PC-3 (cell line): ENCODE measurements at regions not wholly inside any gene's neighbourhood (a gene's known extent, or its start where the extent isn't known, plus 50 kb on each side); places are given as distances from the start of the nearest gene placed in this dataset.

Experiments used
- EZH2 ChIP-seq: fragments of 300-600 bp; sonication (generic); IDR thresholded peaks from one replicate; pipeline ENCODE4 v1.6.1; 2017; ENCODE audit warnings: antibody characterized with exemption, mild to moderate bottlenecking, low read length; ENCODE audit not compliant: unreplicated experiment
- TF ChIP-seq, protein P1 (sequence below): fragments of 300-600 bp; sonication (generic); conservative IDR thresholded peaks from 2 replicates; pipeline ENCODE4 v1.5.1; 2017; ENCODE audit warnings: antibody characterized with exemption, low read depth, mild to moderate bottlenecking, low read length

DNA sequence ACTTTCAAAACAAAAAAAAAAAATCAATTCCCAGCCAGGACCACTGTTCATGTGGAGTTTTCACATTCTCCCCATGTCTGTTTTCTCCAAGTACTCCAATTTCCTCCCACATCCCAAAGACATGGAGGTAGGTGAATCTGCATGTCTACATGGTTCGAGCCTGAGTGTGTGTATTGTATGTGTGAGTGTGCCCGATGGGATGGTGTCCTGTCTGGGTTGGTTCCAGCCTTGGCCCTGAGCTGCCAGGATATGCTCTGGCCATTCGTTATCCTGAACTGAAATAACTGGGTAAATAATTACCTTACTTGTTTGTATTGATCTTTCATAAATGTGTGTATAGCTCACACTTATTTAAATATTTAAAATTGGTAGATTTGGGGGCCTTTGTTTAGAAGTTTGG is 452.3 kb upstream of the RORB start:
- TF ChIP-seq, protein P1, sequence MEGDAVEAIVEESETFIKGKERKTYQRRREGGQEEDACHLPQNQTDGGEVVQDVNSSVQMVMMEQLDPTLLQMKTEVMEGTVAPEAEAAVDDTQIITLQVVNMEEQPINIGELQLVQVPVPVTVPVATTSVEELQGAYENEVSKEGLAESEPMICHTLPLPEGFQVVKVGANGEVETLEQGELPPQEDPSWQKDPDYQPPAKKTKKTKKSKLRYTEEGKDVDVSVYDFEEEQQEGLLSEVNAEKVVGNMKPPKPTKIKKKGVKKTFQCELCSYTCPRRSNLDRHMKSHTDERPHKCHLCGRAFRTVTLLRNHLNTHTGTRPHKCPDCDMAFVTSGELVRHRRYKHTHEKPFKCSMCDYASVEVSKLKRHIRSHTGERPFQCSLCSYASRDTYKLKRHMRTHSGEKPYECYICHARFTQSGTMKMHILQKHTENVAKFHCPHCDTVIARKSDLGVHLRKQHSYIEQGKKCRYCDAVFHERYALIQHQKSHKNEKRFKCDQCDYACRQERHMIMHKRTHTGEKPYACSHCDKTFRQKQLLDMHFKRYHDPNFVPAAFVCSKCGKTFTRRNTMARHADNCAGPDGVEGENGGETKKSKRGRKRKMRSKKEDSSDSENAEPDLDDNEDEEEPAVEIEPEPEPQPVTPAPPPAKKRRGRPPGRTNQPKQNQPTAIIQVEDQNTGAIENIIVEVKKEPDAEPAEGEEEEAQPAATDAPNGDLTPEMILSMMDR = no peak
- TF ChIP-seq EZH2 = no peak
